ENCODE measurements at regions not wholly inside any gene's neighbourhood (a gene's known extent, or its start where the extent isn't known, plus 50 kb on each side); places are given as distances from the start of the nearest gene placed in this dataset.

- H3K9me3 ChIP-seq (ENCODE audit: control insufficient read depth, low read length) = no peaks in the 10 kb centered on the region
- DNase-seq = no peak
- no peak overlapping the region for H3K27ac ChIP-seq (ENCODE audit: low read depth, low read length)
- no peaks in the 10 kb centered on the region for H3K36me3 ChIP-seq (ENCODE audit: control insufficient read depth, insufficient read depth, low read length)
- peaks cover 4% of the 10 kb centered on the region for H3K4me1 ChIP-seq (ENCODE audit: control insufficient read depth, insufficient read depth, low read length)
- peaks cover 7% of the 10 kb centered on the region for H3K4me1 Mint-ChIP-seq
- no peak overlapping the region for H3K4me3 ChIP-seq (ENCODE audit: low read length)
- H3K27me3 Mint-ChIP-seq (ENCODE audit: insufficient read depth) = peaks cover 2% of the 10 kb centered on the region
- no peak overlapping the region for H3K27ac Mint-ChIP-seq
- 90 to 98% methylated on average over 4 of the region's 4 CpGs for WGBS, 2 experiments (ENCODE audit: insufficient coverage in 1 of 2, insufficient read length in 1 of 2)
- peaks cover 4% of the 10 kb centered on the region for H3K27me3 ChIP-seq (ENCODE audit: control insufficient read depth, insufficient read depth, low read length, poor library complexity, severe bottlenecking)
- H3K4me3 Mint-ChIP-seq = no peak overlapping the region
- no peak for TF ChIP-seq CTCF (conservative IDR thresholded peaks at IDR 0.05)
- H3K9me3 Mint-ChIP-seq = no peaks in the 10 kb centered on the region
- no peak overlapping the region for H3K9ac ChIP-seq (ENCODE audit: extremely low read depth, low read length, poor library complexity, severe bottlenecking)
- H3K36me3 Mint-ChIP-seq (ENCODE audit: low read depth) = no peaks in the 10 kb centered on the region
Measured at GRCh38 chr11:11213117-11213516, 139.9 kb downstream of the CSNK2A3 start.

DNA sequence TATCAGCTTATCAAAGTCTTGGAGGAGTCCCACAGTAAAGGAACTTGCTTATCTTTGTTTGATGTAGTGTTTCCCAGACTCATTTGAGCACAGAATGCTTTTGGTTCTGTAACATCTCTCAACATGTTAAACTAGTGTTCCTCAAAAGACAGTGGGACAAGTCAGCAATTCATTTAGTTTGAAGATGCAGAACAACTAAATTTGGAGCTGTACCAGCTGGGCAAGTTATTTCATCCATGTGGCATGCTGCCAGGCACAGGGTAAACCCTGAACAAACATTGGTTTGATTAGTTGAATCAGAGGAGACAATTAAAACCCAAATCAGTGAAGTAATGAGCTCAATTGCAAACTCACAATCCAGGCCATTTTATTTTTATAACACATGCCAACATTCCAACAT lies 141.2 kb downstream of the CSNK2A3 start:
- peaks cover 2% of the 10 kb centered on the region for H3K27me3 Mint-ChIP-seq (ENCODE audit: insufficient read depth)
- H3K36me3 Mint-ChIP-seq (ENCODE audit: low read depth) = no peaks in the 10 kb centered on the region
- H3K4me1 ChIP-seq (ENCODE audit: control insufficient read depth, insufficient read depth, low read length) = peaks cover 4% of the 10 kb centered on the region
- no peak overlapping the region for H3K4me3 Mint-ChIP-seq
- no peak overlapping the region for H3K4me3 ChIP-seq (ENCODE audit: low read length)
- H3K36me3 ChIP-seq (ENCODE audit: control insufficient read depth, insufficient read depth, low read length) = no peaks in the 10 kb centered on the region
- no peak for DNase-seq
- no peak overlapping the region for H3K9ac ChIP-seq (ENCODE audit: extremely low read depth, low read length, poor library complexity, severe bottlenecking)
- H3K27me3 ChIP-seq (ENCODE audit: control insufficient read depth, insufficient read depth, low read length, poor library complexity, severe bottlenecking) = peaks cover 4% of the 10 kb centered on the region
- no peak overlapping the region for H3K27ac Mint-ChIP-seq
- H3K27ac ChIP-seq (ENCODE audit: low read depth, low read length) = no peak overlapping the region
- H3K4me1 Mint-ChIP-seq = peaks cover 7% of the 10 kb centered on the region
- no peak for TF ChIP-seq CTCF (conservative IDR thresholded peaks at IDR 0.05)
- no peaks in the 10 kb centered on the region for H3K9me3 Mint-ChIP-seq
- H3K9me3 ChIP-seq (ENCODE audit: control insufficient read depth, low read length) = no peaks in the 10 kb centered on the region

- H3K4me3 Mint-ChIP-seq = no peak overlapping the region
- Histone ChIP-seq H3K36me3 (ENCODE audit: control insufficient read depth, insufficient read depth, low read length) (no peaks in the 10 kb centered on the region), H3K9me3 (ENCODE audit: control insufficient read depth, low read length) (no peaks in the 10 kb centered on the region), H3K4me1 (ENCODE audit: control insufficient read depth, insufficient read depth, low read length) (peaks cover 4% of the 10 kb centered on the region), H3K4me3 (ENCODE audit: low read length) (no peak overlapping the region), H3K27me3 (ENCODE audit: control insufficient read depth, insufficient read depth, low read length, poor library complexity, severe bottlenecking) (peaks cover 4% of the 10 kb centered on the region), H3K27ac (ENCODE audit: low read depth, low read length) (no peak overlapping the region), H3K9ac (ENCODE audit: extremely low read depth, low read length, poor library complexity, severe bottlenecking) (no peak overlapping the region)
- H3K27ac Mint-ChIP-seq = no peak overlapping the region
- peaks cover 2% of the 10 kb centered on the region for H3K27me3 Mint-ChIP-seq (ENCODE audit: insufficient read depth)
- H3K4me1 Mint-ChIP-seq = peaks cover 7% of the 10 kb centered on the region
- no peak for TF ChIP-seq CTCF (conservative IDR thresholded peaks at IDR 0.05)
- H3K36me3 Mint-ChIP-seq (ENCODE audit: low read depth) = no peaks in the 10 kb centered on the region
- DNase-seq = no peak
- H3K9me3 Mint-ChIP-seq = no peaks in the 10 kb centered on the region
- WGBS, 2 experiments (ENCODE audit: insufficient coverage in 1 of 2, insufficient read length in 1 of 2) = 85 to 90% methylated on average over 7 of the region's 7 CpGs
Measured at GRCh38 chr11:11211186-11211585, 141.9 kb downstream of the CSNK2A3 start.
